Right forelimb (tissue), 1 donor: ENCODE measurements at regions not wholly inside any gene's neighbourhood (a gene's known extent, or its start where the extent isn't known, plus 50 kb on each side); places are given as distances from the start of the nearest gene placed in this dataset.
"Not testable (repeated sequence)": the region's sequence is repeated elsewhere in the genome, so short reads cannot be mapped to it uniquely, and the experiment has no call there.

Source experiments
- DNase-seq: peaks from one replicate; pipeline ENCODE4 v3.0.0-alpha.2; 2018

GRCh38 chr3:110016235-110016815, 679.0 kb upstream of the DPPA4 start:
- no peak for DNase-seq

DNA sequence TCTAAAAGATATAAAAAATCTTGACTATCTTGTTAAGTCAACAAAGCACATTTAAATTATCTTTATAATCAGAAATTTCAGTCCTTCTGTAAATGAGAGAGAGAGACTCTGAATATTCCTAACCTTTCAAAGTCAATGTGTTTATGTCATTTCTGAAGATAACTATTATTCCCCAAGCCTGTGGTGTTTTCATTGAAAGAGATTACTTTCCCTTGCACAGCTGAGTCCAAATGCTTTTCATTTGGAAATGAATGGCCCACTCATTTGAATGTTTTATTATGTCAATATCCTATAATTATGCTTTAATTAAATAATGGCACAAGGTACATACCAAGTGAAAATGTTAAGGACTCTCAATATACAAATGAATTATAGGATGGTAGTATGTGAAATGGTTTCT, 680.0 kb upstream of the DPPA4 start:
- DNase-seq, result no peak

DNA sequence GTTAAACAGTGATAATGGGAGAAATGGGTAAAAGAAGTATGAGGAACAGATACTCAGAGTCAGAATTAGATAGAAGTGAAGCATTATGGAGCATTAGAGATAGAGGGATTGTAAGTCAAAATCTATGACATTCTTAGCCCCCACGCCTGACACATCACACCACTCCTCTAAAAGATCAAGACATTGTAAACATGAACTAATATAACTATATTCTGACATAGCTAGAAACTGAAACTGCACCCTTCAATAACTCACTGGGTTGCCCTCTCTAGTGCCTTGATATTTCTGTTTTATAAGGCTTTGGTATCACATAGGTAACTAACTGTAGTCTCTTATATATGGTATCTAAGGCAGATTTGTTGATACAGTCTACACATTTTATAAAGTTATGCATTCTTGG, 684.3 kb upstream of the DPPA4 start:
- no peak for DNase-seq

- not testable (repeated sequence) for DNase-seq
These were observed 685.7 kb upstream of the DPPA4 start for GRCh38 chr3:110023022-110023421.

DNA sequence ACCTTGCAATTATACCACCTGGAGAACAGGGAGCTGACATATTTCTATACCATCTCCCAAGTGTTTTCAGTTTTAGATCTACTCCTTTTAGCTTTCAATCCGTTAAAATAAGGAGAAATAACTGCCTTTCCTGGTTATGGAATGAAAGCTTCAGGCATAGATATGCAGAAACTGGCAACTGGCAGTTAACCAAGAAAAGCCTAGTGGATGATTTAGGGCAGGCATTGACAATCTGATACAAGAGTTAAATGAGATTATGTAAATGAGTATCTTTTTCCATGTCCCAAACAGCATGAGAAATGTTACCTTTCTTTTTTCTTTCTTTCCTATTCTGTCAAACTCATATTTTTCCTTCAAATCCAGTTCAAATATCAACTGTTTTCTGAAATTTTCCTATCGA, 689.1 kb upstream of the DPPA4 start:
- DNase-seq, result no peak

DNA sequence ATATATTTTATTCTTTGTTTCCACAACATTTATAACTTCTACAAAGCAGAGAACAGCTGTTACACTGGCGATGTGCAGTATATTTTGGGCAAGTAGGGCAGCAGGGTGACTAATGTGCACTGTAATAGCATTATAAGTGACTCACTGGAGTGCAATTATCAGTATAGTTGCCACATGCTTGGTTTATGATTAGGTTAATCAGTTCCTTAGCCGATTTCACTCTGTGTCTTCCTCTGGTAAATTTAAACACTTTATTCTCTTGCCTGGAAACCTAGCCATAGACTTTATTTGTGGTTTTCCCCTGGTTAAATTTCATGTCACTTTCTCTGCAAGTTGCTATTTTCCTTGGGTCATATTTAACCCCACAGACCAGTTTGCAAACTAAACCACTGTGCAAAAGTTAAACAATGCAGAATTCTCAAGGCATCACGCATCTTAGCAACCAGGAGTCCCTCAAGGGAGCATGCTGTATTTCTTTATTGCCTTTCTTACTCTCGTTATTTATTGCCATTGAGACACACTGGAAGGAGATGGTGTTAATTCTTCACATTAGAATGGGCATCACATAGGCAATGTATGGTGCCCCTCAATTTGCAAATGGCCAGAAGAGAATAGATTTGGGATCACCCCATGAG, 690.2 kb upstream of the DPPA4 start:
- DNase-seq, result no peak

DNA sequence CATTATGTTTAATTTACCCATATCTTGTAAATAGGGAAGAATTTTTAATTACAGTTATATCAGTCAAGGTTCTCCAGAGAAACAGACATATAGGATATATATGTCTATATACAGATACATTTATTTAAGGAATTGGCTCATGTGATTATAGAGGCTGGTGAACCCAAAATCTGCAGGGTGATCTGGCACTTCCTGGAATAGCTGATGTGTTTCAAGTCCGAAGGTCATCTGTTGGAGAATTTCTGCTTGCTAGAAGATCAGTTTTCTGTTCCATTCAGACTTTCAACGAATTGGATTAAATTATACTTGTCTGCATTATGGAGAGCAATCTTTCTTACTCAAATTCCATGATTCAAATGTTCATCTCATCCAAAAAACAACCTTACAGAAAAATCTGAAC, 694.6 kb upstream of the DPPA4 start:
- no peak for DNase-seq

DNA sequence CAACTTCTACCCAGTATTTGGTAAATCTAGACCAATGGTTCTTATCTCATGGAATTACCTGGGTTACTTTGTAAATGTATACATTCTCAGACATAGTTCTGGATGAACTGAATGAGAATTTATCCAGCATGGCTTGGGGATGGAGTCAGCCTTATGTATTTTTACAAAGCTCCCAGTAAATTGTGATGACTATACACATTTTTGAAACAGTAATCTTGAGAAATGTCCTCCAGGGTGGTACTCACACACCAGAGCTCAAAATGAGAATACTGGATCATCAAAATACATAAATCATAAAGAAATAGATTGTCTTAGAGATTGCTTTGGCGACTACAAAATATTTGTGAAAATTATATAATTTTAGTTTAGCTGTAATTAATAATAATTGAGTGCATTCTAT, 722.1 kb upstream of the DPPA4 start:
- no peak for DNase-seq

DNA sequence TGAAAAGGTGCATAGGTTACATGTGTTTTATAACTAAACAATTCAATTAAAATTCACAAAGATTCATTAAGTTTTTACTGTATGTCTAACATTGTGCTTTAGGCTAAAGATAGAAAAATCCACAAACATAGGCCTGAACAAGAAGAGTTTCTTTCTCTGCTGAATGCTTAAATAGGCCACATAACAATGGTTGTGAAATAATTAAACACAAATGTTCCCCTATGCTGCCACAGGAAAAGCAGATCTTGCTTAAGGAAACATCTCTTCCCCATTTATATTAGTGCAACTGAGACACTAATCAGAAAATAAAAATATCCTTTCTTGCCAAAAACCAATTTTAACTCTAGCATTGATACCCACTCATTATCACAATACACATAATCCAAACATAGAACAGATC, 725.4 kb upstream of the DPPA4 start:
- DNase-seq, result no peak

GRCh38 chr3:110063178-110063577, 725.8 kb upstream of the DPPA4 start:
- DNase-seq, result no peak

GRCh38 chr3:110066206-110066605, 728.9 kb upstream of the DPPA4 start:
- no peak for DNase-seq

GRCh38 chr3:110067527-110067926, 730.2 kb upstream of the DPPA4 start:
- no peak for DNase-seq

DNA sequence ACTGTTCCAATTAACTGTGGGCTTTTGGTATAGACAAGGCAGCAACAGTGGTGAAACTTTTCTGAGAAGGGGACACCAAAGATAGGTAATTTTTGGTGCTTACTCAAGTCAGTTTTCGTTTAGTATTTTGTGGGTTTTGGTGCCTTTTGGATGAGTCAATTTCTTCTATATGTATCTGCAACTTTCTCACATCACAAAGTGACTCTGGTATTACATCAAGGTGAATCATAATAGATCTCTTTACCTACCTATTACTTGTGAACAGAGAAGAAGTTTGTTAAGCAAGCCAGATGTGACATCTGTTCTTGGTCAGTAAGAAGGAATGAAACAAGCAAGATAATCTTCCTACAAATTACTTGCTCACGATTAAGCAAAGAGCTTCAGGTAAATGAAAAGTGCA, 732.4 kb upstream of the DPPA4 start:
- no peak for DNase-seq

- DNase-seq, result no peak
These were observed 733.0 kb upstream of the DPPA4 start for GRCh38 chr3:110070161-110070916.

DNA sequence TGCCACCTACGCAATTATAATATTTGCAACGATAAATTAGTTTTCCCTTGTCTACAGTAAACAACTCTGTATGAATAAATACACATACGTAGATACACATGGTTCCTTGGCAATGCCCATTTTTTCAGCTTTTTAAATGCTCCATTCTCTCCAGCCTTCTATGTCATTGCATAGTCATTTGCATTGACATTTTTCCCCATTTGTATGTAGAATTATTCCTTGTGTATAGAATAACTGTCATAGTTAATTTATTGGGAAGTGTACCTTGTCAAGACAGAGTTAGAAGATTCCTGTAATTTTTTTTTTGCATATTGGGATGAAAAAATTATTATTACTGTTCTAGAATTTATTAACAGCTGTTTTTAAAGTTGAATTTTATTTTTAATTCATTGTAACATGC, 736.7 kb upstream of the DPPA4 start:
- no peak for DNase-seq

DNA sequence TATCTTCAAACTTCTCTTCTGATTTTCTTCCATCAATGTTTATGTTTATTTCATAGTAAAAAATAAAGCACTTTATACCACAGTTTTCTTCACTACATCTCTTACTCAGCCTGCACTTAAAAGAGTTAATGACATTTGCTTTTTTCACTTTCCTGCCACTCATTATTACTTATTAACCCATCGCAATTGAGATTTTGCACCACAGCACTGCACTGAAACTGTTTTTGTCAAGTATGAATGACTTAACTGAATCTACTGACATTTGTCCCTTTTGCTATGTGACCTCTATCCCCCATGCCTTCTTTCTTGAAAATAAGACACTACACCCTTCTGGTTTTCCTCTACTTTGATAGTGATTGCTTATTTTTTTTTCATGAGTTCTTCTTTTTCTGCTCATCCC, 739.7 kb upstream of the DPPA4 start:
- no peak for DNase-seq

- no peak for DNase-seq
These were observed 756.1 kb upstream of the DPPA4 start for GRCh38 chr3:110093411-110093810.

DNA sequence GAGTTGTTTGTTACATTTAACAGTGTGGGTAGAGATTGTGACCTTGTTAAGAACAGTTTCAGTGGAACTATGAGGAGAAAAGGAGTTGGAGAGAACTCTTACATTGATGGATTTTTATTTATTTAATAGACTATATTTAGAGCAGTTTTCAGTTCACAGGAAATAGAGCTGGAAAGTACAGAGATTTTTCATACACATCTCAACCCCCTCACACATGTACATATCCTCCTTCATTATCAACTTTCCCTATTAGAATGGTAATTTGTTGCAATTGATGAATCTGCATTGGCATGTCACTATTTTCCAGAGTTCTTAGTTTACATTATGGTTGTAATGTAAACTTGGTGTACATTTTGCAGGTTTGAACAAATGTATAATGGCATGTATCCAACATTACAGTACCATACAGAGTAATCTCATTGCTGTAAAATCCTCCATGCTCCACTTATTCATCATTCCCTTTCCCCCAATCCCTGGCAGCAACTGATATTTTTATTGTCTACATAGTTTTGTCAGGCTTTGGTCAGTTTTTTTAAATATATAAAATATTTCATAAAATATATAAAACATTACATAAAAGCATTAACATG, 756.6 kb upstream of the DPPA4 start:
- DNase-seq, result no peak

GRCh38 chr3:110099711-110100110, 762.4 kb upstream of the DPPA4 start:
- no peak for DNase-seq

GRCh38 chr3:110101361-110101760, 764.0 kb upstream of the DPPA4 start:
- no peak for DNase-seq

DNA sequence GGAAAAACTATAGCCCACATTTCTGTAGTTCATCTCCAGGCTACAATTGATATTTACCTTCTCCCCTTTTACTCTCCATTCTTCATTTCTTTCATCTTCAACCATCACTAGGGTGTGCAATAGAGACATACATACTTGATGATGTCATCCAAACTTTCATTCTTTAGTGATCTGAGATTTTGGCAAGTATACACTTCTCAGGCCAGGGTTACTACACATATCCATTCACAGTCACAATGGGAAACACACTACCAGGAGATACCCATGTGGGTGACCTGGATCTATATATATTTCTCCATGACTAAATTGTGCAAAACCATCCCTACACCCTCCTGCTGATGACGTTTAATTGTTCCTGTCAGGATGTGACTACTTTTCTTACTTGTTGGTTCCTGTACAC, 769.5 kb upstream of the DPPA4 start:
- DNase-seq, result no peak

DNA sequence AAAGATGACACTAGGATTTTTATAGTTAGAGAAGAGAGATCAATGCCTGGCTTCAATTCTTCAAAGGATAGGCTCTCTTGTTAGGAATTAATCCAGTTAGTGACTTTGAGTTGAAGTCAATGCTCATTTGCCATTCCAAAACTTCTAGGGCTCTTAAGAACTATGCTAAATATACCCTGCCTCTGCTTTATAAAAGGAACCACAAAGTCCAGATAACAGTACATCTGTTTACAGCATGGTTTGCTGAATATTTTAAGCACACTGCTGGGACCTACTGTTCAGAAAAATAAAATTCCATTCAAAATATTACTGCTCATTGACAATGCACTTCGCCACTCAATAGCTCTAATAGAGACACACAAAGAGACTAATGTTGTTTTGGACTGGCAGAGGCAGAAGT, 786.6 kb upstream of the DPPA4 start:
- DNase-seq, result no peak

- DNase-seq, result no peak
These were observed 788.7 kb upstream of the DPPA4 start for GRCh38 chr3:110126065-110126464.

DNA sequence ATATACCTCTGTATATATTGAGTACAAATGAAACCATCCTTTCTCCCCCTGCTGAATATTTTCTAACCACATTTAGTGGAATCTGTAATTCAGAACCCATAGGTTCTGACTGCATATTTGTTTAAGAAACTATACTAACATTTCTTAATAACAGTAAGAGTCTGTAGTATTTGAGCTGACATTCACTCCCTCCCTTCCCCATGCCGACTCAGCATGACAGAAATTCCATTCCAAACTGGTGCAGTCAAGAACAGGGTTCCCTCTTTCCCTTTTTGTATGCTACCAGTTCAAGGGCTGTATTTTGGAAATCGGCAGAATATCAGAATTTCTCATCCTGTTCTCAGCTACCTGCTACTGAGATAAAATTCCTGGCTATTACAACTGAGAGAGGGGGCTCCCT, 796.6 kb upstream of the DPPA4 start:
- no peak for DNase-seq
